ENCODE measurements at regions not wholly inside any gene's neighbourhood (a gene's known extent, or its start where the extent isn't known, plus 50 kb on each side); places are given as distances from the start of the nearest gene placed in this dataset.

DNA sequence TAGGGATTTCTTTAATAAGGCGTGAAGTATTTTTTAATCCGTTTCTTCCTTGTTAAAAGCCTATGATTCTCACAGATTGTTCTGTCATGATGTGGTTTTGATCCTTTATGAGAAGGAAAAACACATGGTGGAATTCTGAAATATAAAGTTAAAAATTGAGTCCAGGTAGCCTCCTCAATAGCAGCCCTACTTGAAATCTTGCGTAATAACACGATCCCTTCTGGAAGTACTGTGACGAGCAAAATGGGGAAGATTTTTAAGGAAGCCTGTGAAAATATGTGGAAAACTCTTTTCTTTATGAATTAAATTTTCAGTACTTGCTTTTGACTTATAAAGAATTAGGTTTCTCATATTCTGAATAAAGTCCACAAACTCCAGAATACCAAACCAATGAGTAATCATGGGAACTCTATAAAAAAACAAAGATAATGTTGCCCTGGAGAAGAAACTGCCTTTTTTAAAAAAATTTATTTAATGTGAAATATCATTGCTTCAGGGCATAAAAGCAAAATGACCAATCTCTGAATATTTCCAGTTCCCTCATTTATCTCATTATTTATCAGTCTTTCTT lies 476.4 kb upstream of the ZEB2 start:
- H3K4me2 ChIP-seq (ENCODE audit: low read length), result peak overlapping the region; percentile 43
- H3K9me3 ChIP-seq (ENCODE audit: insufficient read depth, low read depth, low read length), result no peaks in the 10 kb centered on the region
- H3K4me3 ChIP-seq (ENCODE audit: insufficient read depth, low read depth, low read length), result no peak overlapping the region
- peak; percentile 34 for FAIRE-seq
- DNase-seq (ENCODE audit: low read depth), result peak; percentile 53
- no peaks in the 10 kb centered on the region for H4K20me1 ChIP-seq (ENCODE audit: insufficient read depth, low read length)
- H3K27me3 ChIP-seq (ENCODE audit: insufficient read depth, low read length), result no peaks in the 10 kb centered on the region
- peaks cover 4% of the 10 kb centered on the region for H3K4me1 ChIP-seq (ENCODE audit: insufficient read depth, low read length)
- H3K36me3 ChIP-seq (ENCODE audit: insufficient read depth, low read length), result no peaks in the 10 kb centered on the region
- H3K79me2 ChIP-seq (ENCODE audit: insufficient read depth, low read length), result no peaks in the 10 kb centered on the region
- H2AFZ ChIP-seq (ENCODE audit: low read depth, low read length), result peak overlapping the region; percentile 30
- peak overlapping the region; percentile 69 for H3K27ac ChIP-seq (ENCODE audit: low read depth, low read length)
- Mint-ChIP-seq H3K27me3 (ENCODE audit: low read depth, unreplicated experiment) (no peaks in the 10 kb centered on the region), H3K4me3 (ENCODE audit: unreplicated experiment) (no peak overlapping the region), H3K9me3 (ENCODE audit: unreplicated experiment) (peaks cover 2% of the 10 kb centered on the region), H3K27ac (ENCODE audit: unreplicated experiment) (no peak overlapping the region), H3K4me1 (ENCODE audit: low read depth, unreplicated experiment) (peaks cover 5% of the 10 kb centered on the region), H3K36me3 (ENCODE audit: low read depth, unreplicated experiment) (no peaks in the 10 kb centered on the region)
- TF ChIP-seq CTCF (IDR thresholded peaks at IDR 0.05; ENCODE audit: insufficient read depth, low read depth, low read length), result no peak
- no peak for TF ChIP-seq EZH2 (IDR thresholded peaks at IDR 0.05; ENCODE audit: insufficient read depth, low read length)
- peak overlapping the region; percentile 2 for H3K9ac ChIP-seq (ENCODE audit: low read length)

GRCh38 chr2:144995482-144995881 lies 475.6 kb upstream of the ZEB2 start:
- Mint-ChIP-seq H3K4me1 (ENCODE audit: low read depth, unreplicated experiment) (peaks cover 5% of the 10 kb centered on the region), H3K27me3 (ENCODE audit: low read depth, unreplicated experiment) (no peaks in the 10 kb centered on the region), H3K36me3 (ENCODE audit: low read depth, unreplicated experiment) (no peaks in the 10 kb centered on the region), H3K9me3 (ENCODE audit: unreplicated experiment) (peaks cover 2% of the 10 kb centered on the region), H3K27ac (ENCODE audit: unreplicated experiment) (no peak overlapping the region), H3K4me3 (ENCODE audit: unreplicated experiment) (no peak overlapping the region)
- Histone ChIP-seq H2AFZ (ENCODE audit: low read depth, low read length) (no peak overlapping the region), H3K4me3 (ENCODE audit: insufficient read depth, low read depth, low read length) (no peak overlapping the region), H3K4me2 (ENCODE audit: low read length) (no peak overlapping the region), H4K20me1 (ENCODE audit: insufficient read depth, low read length) (no peaks in the 10 kb centered on the region), H3K27me3 (ENCODE audit: insufficient read depth, low read length) (no peaks in the 10 kb centered on the region), H3K27ac (ENCODE audit: low read depth, low read length) (no peak overlapping the region), H3K9me3 (ENCODE audit: insufficient read depth, low read depth, low read length) (no peaks in the 10 kb centered on the region), H3K36me3 (ENCODE audit: insufficient read depth, low read length) (no peaks in the 10 kb centered on the region), H3K4me1 (ENCODE audit: insufficient read depth, low read length) (peaks cover 4% of the 10 kb centered on the region), H3K79me2 (ENCODE audit: insufficient read depth, low read length) (no peaks in the 10 kb centered on the region), H3K9ac (ENCODE audit: low read length) (no peak overlapping the region)
- TF ChIP-seq CTCF (IDR thresholded peaks at IDR 0.05; ENCODE audit: insufficient read depth, low read depth, low read length) (no peak), EZH2 (IDR thresholded peaks at IDR 0.05; ENCODE audit: insufficient read depth, low read length) (no peak)
- FAIRE-seq, result no peak
- DNase-seq (ENCODE audit: low read depth), result no peak

DNA sequence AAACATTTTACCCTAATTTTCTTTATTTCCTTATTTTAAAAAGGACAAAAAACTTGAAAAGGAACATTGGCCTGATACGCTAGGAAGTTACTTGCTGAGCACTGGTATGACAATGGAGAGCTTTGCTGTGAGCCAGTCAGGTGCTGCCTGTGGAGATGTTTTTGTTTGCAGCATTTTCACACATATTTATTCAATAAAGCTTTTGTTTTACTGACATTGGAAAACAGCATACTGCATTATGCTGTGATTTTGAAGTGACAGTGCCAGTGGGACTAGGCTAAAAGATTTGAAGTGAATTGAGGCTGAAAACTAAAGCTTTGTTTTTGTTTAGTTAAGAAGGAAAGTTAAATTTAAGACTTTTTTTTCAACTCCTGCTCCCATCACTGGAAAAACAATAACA lies 470.7 kb upstream of the ZEB2 start:
- H4K20me1 ChIP-seq (ENCODE audit: insufficient read depth, low read length), result no peaks in the 10 kb centered on the region
- DNase-seq (ENCODE audit: low read depth) (no peak), FAIRE-seq (no peak)
- H3K4me2 ChIP-seq (ENCODE audit: low read length), result no peak overlapping the region
- no peaks in the 10 kb centered on the region for H3K36me3 ChIP-seq (ENCODE audit: insufficient read depth, low read length)
- Mint-ChIP-seq H3K4me1 (ENCODE audit: low read depth, unreplicated experiment) (no peaks in the 10 kb centered on the region), H3K27me3 (ENCODE audit: low read depth, unreplicated experiment) (no peaks in the 10 kb centered on the region), H3K36me3 (ENCODE audit: low read depth, unreplicated experiment) (no peaks in the 10 kb centered on the region), H3K9me3 (ENCODE audit: unreplicated experiment) (peaks cover 19% of the 10 kb centered on the region), H3K27ac (ENCODE audit: unreplicated experiment) (no peak overlapping the region), H3K4me3 (ENCODE audit: unreplicated experiment) (no peak overlapping the region)
- no peak overlapping the region for H2AFZ ChIP-seq (ENCODE audit: low read depth, low read length)
- no peaks in the 10 kb centered on the region for H3K9me3 ChIP-seq (ENCODE audit: insufficient read depth, low read depth, low read length)
- H3K4me3 ChIP-seq (ENCODE audit: insufficient read depth, low read depth, low read length), result no peak overlapping the region
- TF ChIP-seq EZH2 (IDR thresholded peaks at IDR 0.05; ENCODE audit: insufficient read depth, low read length) (no peak), CTCF (IDR thresholded peaks at IDR 0.05; ENCODE audit: insufficient read depth, low read depth, low read length) (no peak)
- H3K4me1 ChIP-seq (ENCODE audit: insufficient read depth, low read length), result no peaks in the 10 kb centered on the region
- no peak overlapping the region for H3K27ac ChIP-seq (ENCODE audit: low read depth, low read length)
- no peak overlapping the region for H3K9ac ChIP-seq (ENCODE audit: low read length)
- no peaks in the 10 kb centered on the region for H3K27me3 ChIP-seq (ENCODE audit: insufficient read depth, low read length)
- H3K79me2 ChIP-seq (ENCODE audit: insufficient read depth, low read length), result no peaks in the 10 kb centered on the region

Data from astrocyte (in vitro differentiated cells and primary cell).